Mucosa of descending colon (tissue), 3 donors: ENCODE measurements at regions not wholly inside any gene's neighbourhood (a gene's known extent, or its start where the extent isn't known, plus 50 kb on each side); places are given as distances from the start of the nearest gene placed in this dataset.
A peak's percentile ranks its signal among the peaks of the same experiment; 100 is the strongest.

Experiments used
- ATAC-seq: fragments of 200-7000 bp; cut with Tn5 transposase; one replicate; pipeline ENCODE4 v1.9.1; 2020; ENCODE audit warnings: mild to moderate bottlenecking, moderate library complexity
- DNase-seq, 3 donors: peaks; one replicate each; pipeline ENCODE4 v3.0.0-alpha.2; 2020
- H3K36me3 ChIP-seq: fragments of 200-600 bp; one replicate; pipeline ENCODE4 v1.8.0; 2021; ENCODE audit warnings: low read depth, mild to moderate bottlenecking
- H3K4me1 ChIP-seq: fragments of 200-600 bp; one replicate; pipeline ENCODE4 v1.8.0; 2021; ENCODE audit warnings: low read depth, mild to moderate bottlenecking
- H3K4me3 ChIP-seq: fragments of 200-600 bp; one replicate; pipeline ENCODE4 v1.8.0; 2021; ENCODE audit warnings: mild to moderate bottlenecking
- H3K9me3 ChIP-seq: fragments of 200-600 bp; one replicate; pipeline ENCODE4 v1.8.0; 2021; ENCODE audit warnings: mild to moderate bottlenecking
- intact Hi-C, 2 donors: fragments of 100-400 bp; cut with DNase I in 1 of 2; cut with micrococcal nuclease in 1 of 2; formaldehyde crosslinking; loops; one replicate each; pipeline versions ENCODE4 v1.11.0 to v1.11.1; 2022; cut with DNase I, micrococcal nuclease
- TF ChIP-seq, protein P1 (sequence below): fragments of 200-600 bp; IDR thresholded peaks from one replicate; pipeline ENCODE4 v1.8.0; 2022; ENCODE audit warnings: antibody characterized with exemption, mild to moderate bottlenecking
- donor health status: DM: no; HTN: no; CAD: no; lungs with moderate emphysema.
- donor health status: DM: no; HTN: no; CAD: no.
- donor health status: DM: no; HTN: yes; CAD: no.

DNA sequence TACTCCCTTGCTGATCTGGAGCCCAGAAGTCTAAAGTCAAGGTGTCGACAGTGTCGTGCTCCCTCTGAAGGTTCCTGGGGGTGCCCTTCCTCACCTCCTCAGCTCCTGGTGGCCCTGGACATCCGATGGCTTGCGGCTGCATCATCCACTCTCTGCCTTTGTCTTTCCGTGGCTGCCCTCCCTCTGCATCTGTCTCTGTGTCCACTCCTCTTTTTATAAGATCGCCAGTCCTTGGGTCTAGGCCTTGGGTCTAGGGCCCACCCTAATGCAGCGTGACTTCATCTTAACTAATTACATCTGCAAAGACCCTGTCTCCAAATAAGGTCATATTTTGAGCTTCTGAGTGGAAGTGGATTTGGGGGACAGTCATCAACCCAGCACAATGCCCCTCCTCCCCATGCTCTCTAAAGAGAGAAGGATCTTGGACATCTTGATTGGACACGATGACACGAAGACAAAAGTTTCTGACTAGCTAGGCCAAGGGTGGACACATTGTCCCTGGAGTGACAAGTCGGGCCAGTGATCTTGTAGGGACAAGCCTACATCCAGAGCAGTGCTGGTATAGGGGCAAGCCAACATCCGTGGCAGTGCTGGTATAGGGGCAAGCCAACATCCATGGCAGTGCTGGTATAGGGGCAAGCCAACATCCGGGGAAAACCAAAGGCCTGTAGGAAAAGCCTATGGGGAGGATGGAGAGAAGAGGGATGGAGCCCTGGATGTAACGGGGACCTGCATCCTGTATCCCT lies 93.9 kb upstream of the DIO3 start:
- intact Hi-C loops = no loop called here
- peak in 1 of 3 donors; percentile 16 for DNase-seq
- no peaks in the 10 kb centered on the region for H3K4me1 ChIP-seq
- no peak for ATAC-seq
- no peaks in the 10 kb centered on the region for H3K9me3 ChIP-seq
- TF ChIP-seq, protein P1, sequence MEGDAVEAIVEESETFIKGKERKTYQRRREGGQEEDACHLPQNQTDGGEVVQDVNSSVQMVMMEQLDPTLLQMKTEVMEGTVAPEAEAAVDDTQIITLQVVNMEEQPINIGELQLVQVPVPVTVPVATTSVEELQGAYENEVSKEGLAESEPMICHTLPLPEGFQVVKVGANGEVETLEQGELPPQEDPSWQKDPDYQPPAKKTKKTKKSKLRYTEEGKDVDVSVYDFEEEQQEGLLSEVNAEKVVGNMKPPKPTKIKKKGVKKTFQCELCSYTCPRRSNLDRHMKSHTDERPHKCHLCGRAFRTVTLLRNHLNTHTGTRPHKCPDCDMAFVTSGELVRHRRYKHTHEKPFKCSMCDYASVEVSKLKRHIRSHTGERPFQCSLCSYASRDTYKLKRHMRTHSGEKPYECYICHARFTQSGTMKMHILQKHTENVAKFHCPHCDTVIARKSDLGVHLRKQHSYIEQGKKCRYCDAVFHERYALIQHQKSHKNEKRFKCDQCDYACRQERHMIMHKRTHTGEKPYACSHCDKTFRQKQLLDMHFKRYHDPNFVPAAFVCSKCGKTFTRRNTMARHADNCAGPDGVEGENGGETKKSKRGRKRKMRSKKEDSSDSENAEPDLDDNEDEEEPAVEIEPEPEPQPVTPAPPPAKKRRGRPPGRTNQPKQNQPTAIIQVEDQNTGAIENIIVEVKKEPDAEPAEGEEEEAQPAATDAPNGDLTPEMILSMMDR = no peak
- no peaks in the 10 kb centered on the region for H3K36me3 ChIP-seq
- no peak overlapping the region for H3K4me3 ChIP-seq

DNA sequence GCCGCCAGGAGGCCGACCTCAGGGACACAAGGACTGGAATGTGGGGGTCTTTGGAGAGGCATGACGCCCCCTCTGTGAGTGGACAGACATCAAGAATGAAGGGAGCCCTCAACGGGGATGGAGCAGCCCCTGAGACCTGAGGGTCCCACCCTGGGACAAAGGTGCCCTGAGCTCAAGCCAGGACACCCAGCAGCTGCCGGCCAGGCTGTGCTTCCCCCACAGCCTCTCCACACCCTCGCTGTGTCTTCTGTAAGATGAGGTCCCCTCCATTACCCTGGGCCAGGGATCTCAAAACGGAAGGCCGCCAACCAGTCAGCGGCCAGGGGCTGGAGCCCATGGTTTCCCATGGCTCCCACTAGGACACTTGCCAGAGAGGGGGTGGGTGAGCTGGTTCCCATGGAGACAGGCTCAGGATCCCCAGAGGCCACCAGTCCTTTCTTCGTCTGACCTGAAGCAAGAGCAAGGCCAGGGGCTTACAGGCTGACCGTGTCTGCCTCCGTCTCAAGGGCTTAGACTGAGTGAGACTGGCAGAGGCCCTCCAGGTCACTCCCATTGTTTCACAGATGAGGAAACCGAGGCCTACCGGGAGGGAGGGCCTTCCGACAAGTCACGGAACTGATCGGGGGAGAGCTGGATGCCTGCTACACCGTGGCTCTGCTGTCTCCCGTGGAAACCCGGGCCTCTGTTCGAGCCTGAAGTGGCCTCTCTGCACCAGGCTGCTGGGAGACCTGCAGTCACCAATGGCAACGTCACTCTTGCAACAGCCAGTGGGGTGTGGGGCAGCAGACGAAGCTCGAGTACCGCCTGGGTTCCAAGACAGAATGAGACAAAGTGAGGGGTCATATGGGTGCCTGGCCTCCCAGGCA lies 91.7 kb upstream of the DIO3 start:
- ATAC-seq = no peak
- no peak overlapping the region for H3K4me3 ChIP-seq

DNA sequence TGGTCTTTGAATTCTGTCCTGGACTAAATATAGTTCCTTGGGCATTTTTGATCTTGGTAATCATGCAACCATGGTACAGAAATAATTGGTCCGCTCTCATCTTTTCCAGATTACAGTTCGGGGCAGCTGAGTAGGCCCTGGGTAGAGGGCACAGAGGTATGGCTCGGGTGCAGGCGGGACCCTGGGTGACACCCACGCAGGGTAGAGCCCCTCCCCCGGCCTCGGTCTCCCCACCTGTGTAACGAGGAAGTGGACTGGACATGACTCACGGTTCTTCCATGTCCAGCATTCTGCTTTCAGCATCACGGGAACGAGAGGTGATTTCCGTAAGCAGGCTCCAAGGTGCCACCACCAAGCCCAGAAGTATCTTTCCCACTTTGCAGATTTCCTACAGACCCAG lies 91.0 kb upstream of the DIO3 start:
- no peak for DNase-seq

More for the DNA sequence above, 91.7 kb upstream of the DIO3 start:
- no peaks in the 10 kb centered on the region for H3K36me3 ChIP-seq
- H3K9me3 ChIP-seq = no peaks in the 10 kb centered on the region
- TF ChIP-seq, protein P1 = no peak
- intact Hi-C loops = no loop called here
- DNase-seq = no peak
- H3K4me1 ChIP-seq = no peaks in the 10 kb centered on the region

DNA sequence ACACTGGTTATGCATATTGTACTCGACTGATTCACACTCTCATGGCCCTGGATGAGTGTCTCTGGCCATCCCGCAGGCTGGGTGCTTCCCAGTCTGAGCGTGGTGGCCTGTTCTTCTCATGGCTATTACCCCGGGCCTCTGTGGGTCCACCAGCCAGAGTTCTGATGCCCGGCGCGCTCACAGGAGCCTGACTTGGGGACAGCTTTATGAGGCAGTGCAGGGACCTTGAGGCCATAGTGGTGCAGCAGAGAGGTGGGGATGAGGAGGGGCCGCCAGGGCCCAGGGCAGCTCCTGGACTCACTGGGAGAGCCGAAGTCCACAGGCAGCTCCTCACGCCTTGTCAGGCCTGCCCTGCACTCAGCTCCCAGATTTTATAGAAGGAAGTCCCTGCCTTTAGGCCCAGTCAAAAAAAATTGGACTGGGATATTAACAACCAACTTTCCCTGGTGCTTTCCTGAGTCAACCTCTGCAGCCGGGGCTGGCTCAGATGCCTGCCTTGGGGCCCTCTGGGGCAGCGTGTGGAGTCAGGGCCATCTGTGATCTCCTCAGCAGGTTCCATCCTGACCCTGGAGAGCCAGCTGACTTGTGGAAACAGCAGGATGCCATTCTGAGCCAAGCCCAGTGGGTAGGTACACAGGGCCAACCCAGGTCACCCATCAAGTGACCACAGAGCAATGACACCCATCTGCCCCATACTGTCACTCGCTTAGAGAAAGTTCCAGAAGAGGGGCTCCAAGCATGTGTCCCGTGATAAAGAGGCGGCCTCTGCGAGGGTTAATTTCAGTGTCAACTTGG lies 89.4 kb upstream of the DIO3 start:
- no peak for ATAC-seq
- peak in 1 of 3 donors; percentile 6 for DNase-seq
- TF ChIP-seq, protein P1 = no peak
- Histone ChIP-seq H3K36me3 (no peaks in the 10 kb centered on the region), H3K4me1 (peaks cover 9% of the 10 kb centered on the region), H3K9me3 (no peaks in the 10 kb centered on the region), H3K4me3 (no peak overlapping the region)
- intact Hi-C loops = no loop called here

More for the DNA sequence above, 91.0 kb upstream of the DIO3 start:
- TF ChIP-seq, protein P1 = no peak
- Histone ChIP-seq H3K4me3 (no peak overlapping the region), H3K36me3 (no peaks in the 10 kb centered on the region), H3K9me3 (no peaks in the 10 kb centered on the region), H3K4me1 (no peaks in the 10 kb centered on the region)
- ATAC-seq = no peak
- intact Hi-C loops = no loop called here

- H3K4me3 ChIP-seq = no peak overlapping the region
- intact Hi-C loops = no loop called here
- H3K36me3 ChIP-seq = no peaks in the 10 kb centered on the region
- no peaks in the 10 kb centered on the region for H3K9me3 ChIP-seq
- DNase-seq (peak in 1 of 3 donors; percentile 5), ATAC-seq (no peak)
- peaks cover 15% of the 10 kb centered on the region for H3K4me1 ChIP-seq
- TF ChIP-seq, protein P1 = no peak
Measured at GRCh38 chr14:101472518-101472849, 88.8 kb upstream of the DIO3 start.
